CD4-positive, alpha-beta memory T cell (primary cell): ENCODE measurements at regions not wholly inside any gene's neighbourhood (a gene's known extent, or its start where the extent isn't known, plus 50 kb on each side); places are given as distances from the start of the nearest gene placed in this dataset.

Experiments used
- CTCF ChIA-PET: fragments of 350-600 bp; sonication (Branson Sonifier 250); formaldehyde crosslinking; loops from one replicate; lab custom pipeline; 2021; ENCODE audit warnings: inconsistent platforms; ENCODE audit not compliant: partially characterized antibody; lab: Charles Lee
- POLR2A ChIA-PET: fragments of 350-600 bp; sonication (Branson Sonifier 250); formaldehyde crosslinking; loops from one replicate; lab custom pipeline; 2021; ENCODE audit not compliant: partially characterized antibody; lab: Charles Lee
- DNase-seq, 5 donors: peaks; one replicate each; pipeline versions ENCODE4 v3.0.0 to v3.0.0-alpha.2; 2020 to 2022; ENCODE audit warnings: mixed read lengths in 1 of 5
- H3K27ac ChIP-seq: one replicate; pipeline ENCODE4 v1.7.0; 2013; ENCODE audit warnings: low read depth, low read length
- H3K27me3 ChIP-seq: 2 replicates; pipeline ENCODE4 v1.7.0; 2013; ENCODE audit warnings: mild to moderate bottlenecking, low read length, moderate library complexity; ENCODE audit not compliant: insufficient read depth
- H3K36me3 ChIP-seq: 2 replicates; pipeline ENCODE4 v1.7.0; 2013; ENCODE audit warnings: mild to moderate bottlenecking, low read length, moderate library complexity; ENCODE audit not compliant: insufficient read depth
- H3K4me1 ChIP-seq: 2 replicates; pipeline ENCODE4 v1.7.0; 2013; ENCODE audit warnings: mild to moderate bottlenecking, low read length, moderate library complexity; ENCODE audit not compliant: insufficient read depth
- H3K4me3 ChIP-seq, 2 donors: one replicate each; pipeline ENCODE4 v1.7.0; 2013; ENCODE audit warnings: low read length in 2 of 2, mild to moderate bottlenecking in 1 of 2
- H3K9me3 ChIP-seq, 2 donors: one replicate each; pipeline ENCODE4 v1.7.0; 2013; ENCODE audit warnings: low read length in 2 of 2, control low read depth in 1 of 2; ENCODE audit not compliant: control insufficient read depth in 1 of 2
- H3K27ac Mint-ChIP-seq, 7 donors: one replicate each; pipeline ENCODE4 v1.8.0; 2020 to 2021; ENCODE audit warnings: mixed read lengths in 7 of 7, mild to moderate bottlenecking in 6 of 7, inconsistent platforms in 3 of 7, moderate library complexity in 3 of 7
- H3K27me3 Mint-ChIP-seq, 2 donors: one replicate each; pipeline ENCODE4 v1.8.0; 2020 to 2021; ENCODE audit warnings: mixed read lengths in 2 of 2
- H3K36me3 Mint-ChIP-seq, 2 donors: one replicate each; pipeline ENCODE4 v1.8.0; 2020 to 2021; ENCODE audit warnings: mixed read lengths in 2 of 2, inconsistent platforms in 1 of 2, mild to moderate bottlenecking in 1 of 2
- H3K4me1 Mint-ChIP-seq, 4 donors: one replicate each; pipeline ENCODE4 v1.8.0; 2020 to 2021; ENCODE audit warnings: mixed read lengths in 4 of 4, mild to moderate bottlenecking in 1 of 4
- H3K4me3 Mint-ChIP-seq, 8 donors: one replicate each; pipeline ENCODE4 v1.8.0; 2020 to 2021; ENCODE audit warnings: mixed read lengths in 8 of 8, mild to moderate bottlenecking in 7 of 8, moderate library complexity in 6 of 8, inconsistent platforms in 3 of 8
- H3K9me3 Mint-ChIP-seq, 8 donors: one replicate each; pipeline ENCODE4 v1.8.0; 2020 to 2021; ENCODE audit warnings: mixed read lengths in 8 of 8, mild to moderate bottlenecking in 5 of 8, inconsistent platforms in 3 of 8, moderate library complexity in 1 of 8
- intact Hi-C: fragments of 100-400 bp; cut with micrococcal nuclease; formaldehyde crosslinking; loops from one replicate; pipeline ENCODE4 v1.15.1; 2023

DNA sequence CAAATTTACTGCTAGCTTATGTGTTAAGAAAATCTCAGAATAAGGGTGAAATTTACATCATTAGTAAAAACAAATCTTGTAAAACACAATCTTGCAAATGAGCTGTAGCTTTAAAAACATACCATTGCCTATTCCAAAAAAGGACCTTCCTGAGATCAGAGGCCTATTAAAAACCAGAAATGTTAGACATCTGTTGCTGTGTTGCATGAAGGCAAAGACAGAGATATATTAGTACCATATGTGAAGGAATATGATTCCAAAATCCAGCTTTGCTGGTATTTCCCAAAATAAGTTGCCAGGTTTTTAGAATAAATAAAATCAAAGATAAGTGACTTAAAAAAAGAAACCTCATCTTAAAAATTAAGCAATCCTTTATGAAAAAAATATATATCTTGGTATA lies 504.1 kb upstream of the CDIN1 start:
- H3K4me3 ChIP-seq = no peak overlapping the region
- intact Hi-C loops = no loop called here
- Mint-ChIP-seq H3K4me3 (no peak overlapping the region), H3K4me1 (no peaks in the 10 kb centered on the region), H3K27ac (no peak overlapping the region), H3K9me3 (peaks cover 0 to 12% (median 6%) of the 10 kb centered on the region in 8 donors), H3K36me3 (no peaks in the 10 kb centered on the region), H3K27me3 (no peaks in the 10 kb centered on the region)
- no peak for DNase-seq
- H3K27ac ChIP-seq = no peak overlapping the region
- H3K9me3 ChIP-seq = no peaks in the 10 kb centered on the region
- H3K4me1 ChIP-seq = no peaks in the 10 kb centered on the region
- H3K27me3 ChIP-seq = no peaks in the 10 kb centered on the region
- no peaks in the 10 kb centered on the region for H3K36me3 ChIP-seq
- ChIA-PET CTCF (no interaction called here), POLR2A (no interaction called here)

DNA sequence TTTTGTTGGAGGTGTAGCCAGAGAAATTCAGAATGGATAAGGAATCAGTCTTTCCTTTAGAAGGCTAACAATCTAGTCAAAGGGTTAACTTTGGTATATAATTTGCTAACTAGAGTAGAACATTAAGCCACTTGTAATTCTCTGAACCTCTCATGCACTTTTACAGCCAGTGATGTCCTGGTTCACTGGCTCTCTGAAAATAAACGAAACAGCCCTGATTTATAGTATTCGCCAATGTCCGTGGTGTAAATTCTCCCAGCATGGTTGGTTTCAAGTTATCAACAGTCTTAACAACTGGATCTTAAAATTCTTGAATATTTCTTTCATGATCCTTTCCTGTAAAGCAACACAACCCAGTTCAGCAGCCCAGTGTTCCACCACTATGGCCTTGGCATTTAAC lies 500.4 kb upstream of the CDIN1 start:
- intact Hi-C loops = no loop called here
- no peak overlapping the region for H3K27ac Mint-ChIP-seq
- H3K9me3 Mint-ChIP-seq = peaks cover 3 to 33% (median 14%) of the 10 kb centered on the region in 8 donors
- CTCF ChIA-PET = no interaction called here
- H3K4me1 Mint-ChIP-seq = no peaks in the 10 kb centered on the region
- H3K27ac ChIP-seq = no peak overlapping the region
- H3K27me3 ChIP-seq = no peaks in the 10 kb centered on the region
- H3K4me3 Mint-ChIP-seq = no peak overlapping the region
- H3K4me3 ChIP-seq = no peak overlapping the region
- no peak for DNase-seq
- H3K36me3 ChIP-seq = no peaks in the 10 kb centered on the region
- no peaks in the 10 kb centered on the region for H3K4me1 ChIP-seq
- POLR2A ChIA-PET = no interaction called here
- peaks cover 0 to 3% of the 10 kb centered on the region in 2 donors for H3K9me3 ChIP-seq
- H3K27me3 Mint-ChIP-seq = no peaks in the 10 kb centered on the region
- no peaks in the 10 kb centered on the region for H3K36me3 Mint-ChIP-seq

DNA sequence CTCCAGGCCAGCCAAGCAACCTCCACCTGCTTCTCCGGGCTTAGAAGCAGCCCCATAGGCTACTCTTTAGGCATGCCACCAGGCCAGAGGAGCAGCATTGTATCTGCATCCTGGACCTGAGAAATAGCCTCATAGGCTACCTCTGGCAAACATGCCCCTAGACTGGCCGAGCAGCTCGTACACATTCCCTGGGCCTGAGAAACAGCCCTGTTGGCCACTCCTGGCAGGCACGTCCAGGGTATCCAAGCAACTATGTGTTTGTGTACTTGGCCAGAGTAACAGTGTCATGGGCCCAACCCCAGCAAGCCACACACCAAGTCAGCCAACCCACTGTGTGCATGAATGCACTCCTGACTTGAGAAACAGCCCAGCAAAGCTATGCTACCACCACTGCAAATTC lies 498.7 kb upstream of the CDIN1 start:
- CTCF ChIA-PET = no interaction called here

DNA sequence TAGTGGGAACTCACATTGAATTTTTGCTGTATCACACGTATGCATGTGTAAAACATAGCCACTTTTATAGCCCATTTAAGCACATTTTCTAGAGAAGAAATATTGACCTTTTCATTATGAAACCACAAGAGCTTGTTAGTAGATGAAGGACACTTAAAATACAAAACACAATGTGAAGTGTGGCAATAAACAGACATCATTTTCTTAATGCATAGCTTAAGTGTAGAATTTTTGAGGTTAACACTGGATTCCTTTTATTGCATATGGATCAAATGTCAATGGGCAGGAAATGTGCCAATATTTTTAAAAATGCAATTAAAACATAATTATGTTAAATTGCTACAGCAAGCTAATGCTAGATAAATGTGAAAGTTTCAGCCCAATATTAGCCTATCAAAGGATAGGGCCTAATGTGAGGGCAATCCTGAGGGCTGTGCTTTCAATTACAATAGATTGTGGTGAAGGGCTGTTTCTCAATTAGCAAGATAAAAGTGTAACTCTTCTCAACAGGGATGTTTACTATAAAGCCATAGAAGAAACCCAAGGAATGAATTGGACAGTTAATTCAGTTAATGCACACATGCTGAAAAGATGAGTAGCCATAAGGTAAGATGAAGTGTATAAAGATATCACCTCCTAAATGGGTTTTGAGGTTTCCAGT lies 489.0 kb upstream of the CDIN1 start:
- H3K4me3 Mint-ChIP-seq = no peak overlapping the region
- no peaks in the 10 kb centered on the region for H3K27me3 Mint-ChIP-seq
- ChIA-PET POLR2A (no interaction called here), CTCF (no interaction called here)
- no peaks in the 10 kb centered on the region for H3K36me3 Mint-ChIP-seq
- no peaks in the 10 kb centered on the region for H3K4me1 Mint-ChIP-seq
- H3K27ac Mint-ChIP-seq = no peak overlapping the region
- H3K9me3 Mint-ChIP-seq = peaks cover 0 to 8% (median under 1%) of the 10 kb centered on the region in 8 donors
- no peak overlapping the region for H3K4me3 ChIP-seq
- intact Hi-C loops = no loop called here
- no peak for DNase-seq
- no peaks in the 10 kb centered on the region for H3K9me3 ChIP-seq
- H3K27ac ChIP-seq = no peak overlapping the region
- no peaks in the 10 kb centered on the region for H3K27me3 ChIP-seq
- no peaks in the 10 kb centered on the region for H3K36me3 ChIP-seq
- H3K4me1 ChIP-seq = no peaks in the 10 kb centered on the region

More for the DNA sequence above, 498.7 kb upstream of the CDIN1 start:
- intact Hi-C loops = no loop called here
- no peak overlapping the region for H3K27ac ChIP-seq
- Mint-ChIP-seq H3K27ac (no peak overlapping the region), H3K4me1 (no peaks in the 10 kb centered on the region), H3K27me3 (no peaks in the 10 kb centered on the region), H3K9me3 (peaks cover 2 to 35% (median 14%) of the 10 kb centered on the region in 8 donors), H3K4me3 (no peak overlapping the region), H3K36me3 (no peaks in the 10 kb centered on the region)
- H3K4me3 ChIP-seq = no peak overlapping the region
- no peaks in the 10 kb centered on the region for H3K36me3 ChIP-seq
- peaks cover 0 to 3% of the 10 kb centered on the region in 2 donors for H3K9me3 ChIP-seq
- no peaks in the 10 kb centered on the region for H3K27me3 ChIP-seq
- POLR2A ChIA-PET = no interaction called here
- no peak for DNase-seq
- H3K4me1 ChIP-seq = no peaks in the 10 kb centered on the region

DNA sequence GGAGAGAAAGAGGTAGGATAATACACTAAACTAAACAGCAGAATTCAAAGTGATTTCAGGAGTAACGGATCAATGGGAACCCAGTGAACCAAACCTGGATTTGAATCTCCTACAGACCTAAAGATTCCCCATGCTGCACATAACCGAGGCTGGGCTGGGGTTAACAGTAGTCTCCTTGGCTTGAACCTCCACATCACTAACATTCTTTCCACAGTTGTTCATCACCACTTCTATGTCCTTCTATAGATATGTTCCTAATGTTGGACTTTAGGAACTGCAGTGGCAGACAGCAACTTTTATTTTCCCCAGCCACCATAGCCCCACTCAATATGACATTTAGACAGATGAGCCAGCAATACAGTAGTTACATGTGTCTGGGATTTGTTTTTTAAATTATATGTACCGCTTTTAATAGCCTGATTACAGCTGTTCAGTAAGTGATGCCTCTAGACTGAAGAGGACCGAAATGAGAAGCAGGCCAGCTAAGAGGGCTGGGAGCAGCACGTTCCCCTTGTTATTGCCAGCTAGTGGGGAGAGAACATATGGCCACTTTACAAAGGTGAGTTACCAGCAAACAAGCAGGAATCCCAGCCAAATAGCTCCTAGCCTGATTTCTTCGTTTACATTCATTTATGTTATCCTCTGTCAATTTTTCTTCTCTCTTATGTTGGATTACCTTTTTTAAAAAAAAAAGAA lies 472.6 kb upstream of the CDIN1 start:
- H3K9me3 Mint-ChIP-seq = peaks cover 0 to 4% (median 0%) of the 10 kb centered on the region in 8 donors
- Histone ChIP-seq H3K9me3 (no peaks in the 10 kb centered on the region), H3K4me3 (no peak overlapping the region), H3K27me3 (no peaks in the 10 kb centered on the region), H3K36me3 (no peaks in the 10 kb centered on the region), H3K27ac (no peak overlapping the region), H3K4me1 (no peaks in the 10 kb centered on the region)
- CTCF ChIA-PET = no interaction called here
- H3K4me3 Mint-ChIP-seq = no peak overlapping the region
- no peaks in the 10 kb centered on the region for H3K4me1 Mint-ChIP-seq
- intact Hi-C loops = no loop called here
- H3K27ac Mint-ChIP-seq = no peak overlapping the region
- no peaks in the 10 kb centered on the region for H3K36me3 Mint-ChIP-seq
- POLR2A ChIA-PET = no interaction called here
- H3K27me3 Mint-ChIP-seq = no peaks in the 10 kb centered on the region
- DNase-seq = no peak

DNA sequence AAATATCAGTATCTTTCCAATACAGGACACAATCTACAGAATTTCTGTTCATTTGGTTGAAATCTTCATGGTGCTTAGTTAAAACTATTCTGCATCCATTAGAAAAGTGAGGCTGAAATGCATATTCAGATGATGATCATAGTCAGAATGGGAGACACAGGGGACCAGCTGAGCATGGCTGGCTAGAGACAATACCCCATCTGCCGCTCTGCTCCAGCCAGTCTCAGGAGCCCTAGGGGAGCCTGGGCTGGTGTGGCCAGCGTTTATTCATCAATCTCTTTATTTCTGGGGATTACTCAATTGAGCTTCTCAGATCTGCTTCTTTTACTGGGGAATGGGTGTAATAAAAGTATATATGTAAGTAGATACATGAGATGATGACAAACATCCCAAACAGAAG lies 470.9 kb upstream of the CDIN1 start:
- Histone ChIP-seq H3K27me3 (no peaks in the 10 kb centered on the region), H3K36me3 (no peaks in the 10 kb centered on the region), H3K4me3 (no peak overlapping the region), H3K27ac (no peak overlapping the region), H3K9me3 (no peaks in the 10 kb centered on the region), H3K4me1 (no peaks in the 10 kb centered on the region)
- no peaks in the 10 kb centered on the region for H3K36me3 Mint-ChIP-seq
- no peak overlapping the region for H3K4me3 Mint-ChIP-seq
- ChIA-PET POLR2A (no interaction called here), CTCF (no interaction called here)
- H3K4me1 Mint-ChIP-seq = no peaks in the 10 kb centered on the region
- intact Hi-C loops = no loop called here
- DNase-seq = no peak
- no peaks in the 10 kb centered on the region for H3K27me3 Mint-ChIP-seq
- H3K9me3 Mint-ChIP-seq = peaks cover 0 to 4% (median 0%) of the 10 kb centered on the region in 8 donors
- H3K27ac Mint-ChIP-seq = no peak overlapping the region

DNA sequence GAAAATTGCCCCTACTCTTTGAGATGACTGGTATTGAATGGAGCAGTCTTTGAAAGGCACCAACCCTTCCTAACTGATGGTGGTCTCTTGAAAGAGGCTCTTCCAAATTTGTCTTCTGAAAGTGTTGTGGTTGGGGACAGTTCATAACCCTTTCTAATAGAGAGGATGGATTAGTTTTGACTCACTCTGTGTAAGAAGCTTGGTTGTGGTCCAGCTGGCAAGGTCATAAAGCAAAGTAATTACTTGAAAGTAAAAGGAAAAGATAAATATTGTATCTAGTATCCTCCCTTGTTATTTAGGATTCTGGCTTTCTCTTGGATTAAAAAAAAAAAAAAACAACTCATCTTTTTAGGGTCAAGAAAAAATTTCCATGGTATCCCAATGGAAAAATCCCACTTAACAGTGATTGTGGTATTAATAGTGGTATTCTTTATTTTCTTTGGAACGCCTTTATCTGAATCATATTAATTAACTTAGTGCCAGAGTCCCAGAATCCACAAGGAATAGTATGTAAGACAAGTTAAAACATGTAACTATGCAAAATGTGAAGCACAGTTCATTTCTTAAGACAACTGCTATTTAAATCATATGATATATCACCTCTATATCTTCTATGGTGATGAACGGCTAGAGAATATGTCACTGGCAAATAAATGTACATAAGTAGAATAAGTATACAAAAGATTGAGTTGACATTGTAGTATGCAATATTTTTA lies 469.3 kb upstream of the CDIN1 start:
- ChIA-PET CTCF (no interaction called here), POLR2A (no interaction called here)
- intact Hi-C loops = no loop called here
- Histone ChIP-seq H3K27me3 (no peaks in the 10 kb centered on the region), H3K4me3 (no peak overlapping the region), H3K4me1 (no peaks in the 10 kb centered on the region), H3K9me3 (no peaks in the 10 kb centered on the region), H3K27ac (no peak overlapping the region), H3K36me3 (no peaks in the 10 kb centered on the region)
- no peaks in the 10 kb centered on the region for H3K27me3 Mint-ChIP-seq
- H3K36me3 Mint-ChIP-seq = no peaks in the 10 kb centered on the region
- H3K9me3 Mint-ChIP-seq = peaks cover 0 to 4% (median 0%) of the 10 kb centered on the region in 8 donors
- H3K4me3 Mint-ChIP-seq = no peak overlapping the region
- H3K4me1 Mint-ChIP-seq = no peaks in the 10 kb centered on the region
- DNase-seq = no peak
- H3K27ac Mint-ChIP-seq = no peak overlapping the region
